Endothelial cell of umbilical vein (primary cell): ENCODE measurements at regions not wholly inside any gene's neighbourhood (a gene's known extent, or its start where the extent isn't known, plus 50 kb on each side); places are given as distances from the start of the nearest gene placed in this dataset.

Source experiments
- BruUV-seq: library from RNA; stranded (reverse); fragments of 400-500 nt; replicated peaks from 2 replicates; lab custom pipeline; 2021; lab: Mats Ljungman, UMichigan
- CTCF ChIA-PET: fragments of 300-600, 350-600 bp; sonication (Branson Sonifier 250); formaldehyde crosslinking; loops from one replicate; lab custom pipeline; 2021; ENCODE audit warnings: antibody characterized with exemption, inconsistent platforms; lab: Charles Lee
- POLR2A ChIA-PET: fragments of 300-600, 350-600 bp; sonication (Branson Sonifier 250); formaldehyde crosslinking; loops from one replicate; lab custom pipeline; 2021; ENCODE audit warnings: antibody characterized with exemption, inconsistent platforms; lab: Charles Lee
- DNase-seq: peaks from one replicate; pipeline ENCODE4 v3.0.0-alpha.2; 2011; ENCODE audit warnings: low read depth, low spot score
- FAIRE-seq: peaks from 2 replicates; lab custom pipeline; 2011; peaks lifted over from hg19 to GRCh38; lab: Jason Lieb, UNC
- H2AFZ ChIP-seq: 2 replicates; pipeline ENCODE4 v1.6.0; 2012; ENCODE audit warnings: low read depth, low read length, control low read depth, inconsistent platforms
- H3K27ac ChIP-seq: 2 replicates; pipeline ENCODE4 v1.5.1; 2011; ENCODE audit warnings: low read depth, mild to moderate bottlenecking, control low read depth, low read length, moderate library complexity; ENCODE audit not compliant: insufficient read depth
- H3K27me3 ChIP-seq, 2 experiments: 2 replicates each; pipeline versions ENCODE4 v1.6.0 to v1.6.1; 2011; ENCODE audit warnings: low read length in 2 of 2, mixed read lengths in 1 of 2; ENCODE audit not compliant: control insufficient read depth in 2 of 2, insufficient read depth in 2 of 2
- H3K36me3 ChIP-seq, 2 experiments: 2 replicates in 1 of 2; 3 replicates in 1 of 2; pipeline ENCODE4 v1.5.1; 2011; ENCODE audit warnings: low read length in 2 of 2, mild to moderate bottlenecking in 1 of 2, moderate library complexity in 1 of 2; ENCODE audit not compliant: control insufficient read depth in 2 of 2, insufficient read depth in 2 of 2; ENCODE audit errors: extremely low read depth in 1 of 2
- H3K4me1 ChIP-seq: 3 replicates; pipeline ENCODE4 v1.5.1; 2011; ENCODE audit warnings: mild to moderate bottlenecking, low read length; ENCODE audit not compliant: control insufficient read depth, insufficient read depth; ENCODE audit errors: extremely low read depth
- H3K4me2 ChIP-seq: 2 replicates; pipeline ENCODE4 v1.6.1; 2011; ENCODE audit warnings: low read length, control low read depth, mixed read lengths; ENCODE audit not compliant: insufficient read depth
- H3K4me3 ChIP-seq, 3 experiments: fragments of 200-600 bp in 1 of 3; sonication (generic), shearing (Covaris generic) in 1 of 3; replicated peaks in 1 of 3; 2 replicates each; pipeline ENCODE4 v1.5.1; 2011 to 2016; ENCODE audit warnings: control low read depth in 3 of 3, low read length in 3 of 3, mild to moderate bottlenecking in 2 of 3, inconsistent platforms in 1 of 3, low read depth in 1 of 3, moderate library complexity in 1 of 3; ENCODE audit not compliant: insufficient read depth in 1 of 3
- H3K79me2 ChIP-seq: 2 replicates; pipeline ENCODE4 v1.6.0; 2012; ENCODE audit warnings: low read length, inconsistent platforms; ENCODE audit not compliant: control insufficient read depth, insufficient read depth
- H3K9ac ChIP-seq: replicated peaks from 2 replicates; pipeline ENCODE3; 2011; ENCODE audit warnings: low read length, control low read depth; ENCODE audit not compliant: insufficient read depth; ENCODE audit errors: extremely low read depth
- H3K9me1 ChIP-seq: replicated peaks from 3 replicates; pipeline ENCODE4 v1.6.0; 2011; ENCODE audit warnings: mild to moderate bottlenecking, low read length; ENCODE audit not compliant: control insufficient read depth, insufficient read depth; ENCODE audit errors: extremely low read depth
- H3K9me3 ChIP-seq: replicated peaks from 2 replicates; pipeline ENCODE4 v1.5.1; 2012; ENCODE audit warnings: low read length, inconsistent platforms; ENCODE audit not compliant: control insufficient read depth, insufficient read depth
- H4K20me1 ChIP-seq: replicated peaks from 2 replicates; pipeline ENCODE3; 2011; ENCODE audit warnings: mild to moderate bottlenecking, low read length; ENCODE audit not compliant: control insufficient read depth, insufficient read depth; ENCODE audit errors: extremely low read depth
- EZH2 ChIP-seq: IDR thresholded peaks from 2 replicates; pipeline ENCODE4 v1.6.1; 2012; ENCODE audit warnings: borderline replicate concordance, low read depth, mild to moderate bottlenecking, moderate library complexity, low read length, inconsistent platforms; ENCODE audit not compliant: severe bottlenecking
- FOS ChIP-seq: IDR thresholded peaks from 2 replicates; pipeline ENCODE4 v1.6.1; 2011; ENCODE audit warnings: mild to moderate bottlenecking, low read length, moderate library complexity, borderline replicate concordance; ENCODE audit not compliant: insufficient read depth
- GATA2 ChIP-seq: IDR thresholded peaks from 2 replicates; pipeline ENCODE4 v1.7.0; 2011; ENCODE audit warnings: low read depth, mild to moderate bottlenecking, moderate library complexity, mixed read lengths, low read length; ENCODE audit not compliant: insufficient read length, insufficient read depth
- JUN ChIP-seq: IDR thresholded peaks from 2 replicates; pipeline ENCODE4 v1.6.1; 2011; ENCODE audit warnings: borderline replicate concordance, low read depth; ENCODE audit not compliant: insufficient read length, insufficient read depth
- MYC ChIP-seq: IDR thresholded peaks from one replicate; pipeline ENCODE4 v1.6.1; 2011; ENCODE audit warnings: mild to moderate bottlenecking, low read depth, low read length
- POLR2A ChIP-seq: IDR thresholded peaks from 2 replicates; pipeline ENCODE4 v1.6.1; 2012; ENCODE audit warnings: low read depth, mild to moderate bottlenecking, control low read depth, low read length
- POLR2AphosphoS5 ChIP-seq: IDR thresholded peaks from 2 replicates; pipeline ENCODE4 v1.6.1; 2012; ENCODE audit warnings: low read depth, mild to moderate bottlenecking, control low read depth, low read length, moderate library complexity; ENCODE audit not compliant: insufficient read depth
- dilution Hi-C: fragments of 300-500 bp; cut with MboI; formaldehyde crosslinking; loops from one replicate; pipeline ENCODE4 v1.15.0; 2019; ENCODE audit warnings: low sequenced_read_pairs; ENCODE audit not compliant: extremely low pct_ligation_motif_present
- intact Hi-C: fragments of 100-400 bp; cut with micrococcal nuclease; formaldehyde crosslinking; loops from one replicate; pipeline ENCODE4 v1.10.0; 2022
- TF ChIP-seq, protein P1 (sequence below), 2 donors: IDR thresholded peaks; 1 replicate in 1 of 2; 2 replicates in 1 of 2; pipeline ENCODE4 v1.5.1; 2011; ENCODE audit warnings: low read length in 2 of 2, mild to moderate bottlenecking in 2 of 2, moderate library complexity in 2 of 2, control low read depth in 1 of 2, inconsistent platforms in 1 of 2, low read depth in 1 of 2; ENCODE audit not compliant: insufficient read depth in 1 of 2; ENCODE audit errors: extremely low read depth in 1 of 2
- TF ChIP-seq, protein P2 (sequence below): IDR thresholded peaks from 2 replicates; pipeline ENCODE4 v1.6.1; 2011; ENCODE audit not compliant: insufficient read depth, insufficient read length

DNA sequence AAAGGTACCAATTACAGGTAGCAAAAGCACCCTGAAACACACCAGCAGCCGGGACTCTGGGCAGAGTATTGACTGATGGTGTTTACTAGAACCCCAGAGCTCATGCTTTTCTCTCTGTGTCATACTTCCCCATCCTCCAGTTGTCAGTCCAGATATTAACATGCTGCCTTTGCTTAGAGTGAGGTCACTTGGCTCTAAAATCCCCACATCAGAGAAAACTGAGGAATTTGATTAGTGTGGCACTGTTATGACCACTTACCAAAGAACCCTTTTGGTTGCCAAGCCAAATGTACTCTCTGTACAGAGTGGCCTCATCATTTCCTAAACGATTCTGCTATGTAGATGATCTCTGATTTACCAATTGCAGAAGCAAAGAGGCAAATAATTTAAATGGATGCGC lies 80.4 kb downstream of the ABCC12 start:
- no peak for FAIRE-seq
- DNase-seq, result no peak
- dilution Hi-C loops, result no loop called here
- TF ChIP-seq MYC (no peak), GATA2 (no peak), POLR2A (no peak), EZH2 (no peak), POLR2AphosphoS5 (no peak), JUN (no peak), FOS (no peak)
- TF ChIP-seq, protein P1, sequence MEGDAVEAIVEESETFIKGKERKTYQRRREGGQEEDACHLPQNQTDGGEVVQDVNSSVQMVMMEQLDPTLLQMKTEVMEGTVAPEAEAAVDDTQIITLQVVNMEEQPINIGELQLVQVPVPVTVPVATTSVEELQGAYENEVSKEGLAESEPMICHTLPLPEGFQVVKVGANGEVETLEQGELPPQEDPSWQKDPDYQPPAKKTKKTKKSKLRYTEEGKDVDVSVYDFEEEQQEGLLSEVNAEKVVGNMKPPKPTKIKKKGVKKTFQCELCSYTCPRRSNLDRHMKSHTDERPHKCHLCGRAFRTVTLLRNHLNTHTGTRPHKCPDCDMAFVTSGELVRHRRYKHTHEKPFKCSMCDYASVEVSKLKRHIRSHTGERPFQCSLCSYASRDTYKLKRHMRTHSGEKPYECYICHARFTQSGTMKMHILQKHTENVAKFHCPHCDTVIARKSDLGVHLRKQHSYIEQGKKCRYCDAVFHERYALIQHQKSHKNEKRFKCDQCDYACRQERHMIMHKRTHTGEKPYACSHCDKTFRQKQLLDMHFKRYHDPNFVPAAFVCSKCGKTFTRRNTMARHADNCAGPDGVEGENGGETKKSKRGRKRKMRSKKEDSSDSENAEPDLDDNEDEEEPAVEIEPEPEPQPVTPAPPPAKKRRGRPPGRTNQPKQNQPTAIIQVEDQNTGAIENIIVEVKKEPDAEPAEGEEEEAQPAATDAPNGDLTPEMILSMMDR (IDR thresholded peaks at IDR 0.05; ENCODE audit: extremely low read depth in 1 of 2, insufficient read depth in 1 of 2, low read depth in 1 of 2, low read length in 2 of 2), result no peak
- TF ChIP-seq, protein P2, sequence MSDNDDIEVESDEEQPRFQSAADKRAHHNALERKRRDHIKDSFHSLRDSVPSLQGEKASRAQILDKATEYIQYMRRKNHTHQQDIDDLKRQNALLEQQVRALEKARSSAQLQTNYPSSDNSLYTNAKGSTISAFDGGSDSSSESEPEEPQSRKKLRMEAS, result no peak
- no peaks in the 10 kb centered on the region for H3K9me3 ChIP-seq
- no peak overlapping the region for H3K4me2 ChIP-seq
- no peaks in the 10 kb centered on the region for H3K36me3 ChIP-seq
- H3K4me1 ChIP-seq, result no peaks in the 10 kb centered on the region
- no peak overlapping the region for H3K27ac ChIP-seq
- H3K9ac ChIP-seq, result no peak overlapping the region
- no peak overlapping the region for H2AFZ ChIP-seq
- ChIA-PET CTCF (no interaction called here), POLR2A (no interaction called here)
- no peaks in the 10 kb centered on the region for H3K9me1 ChIP-seq
- H3K4me3 ChIP-seq, result no peak overlapping the region
- no peaks in the 10 kb centered on the region for H3K27me3 ChIP-seq
- intact Hi-C loops, result no loop called here
- no peaks in the 10 kb centered on the region for H4K20me1 ChIP-seq
- no TSS peak for BruUV-seq
- H3K79me2 ChIP-seq, result no peaks in the 10 kb centered on the region
